HL-60 (cell line): ENCODE measurements at regions not wholly inside any gene's neighbourhood (a gene's known extent, or its start where the extent isn't known, plus 50 kb on each side); places are given as distances from the start of the nearest gene placed in this dataset.

Experiments used
- DNase-seq, 2 experiments: peaks; one replicate each; pipeline ENCODE4 v3.0.0-alpha.2; 2010 to 2020; ENCODE audit warnings: low read depth in 1 of 2, low spot score in 1 of 2
- H3K27ac ChIP-seq: fragments of 250-450 bp; sonication (Bioruptor Pico); replicated peaks from 2 replicates; pipeline ENCODE4 v1.5.1; 2020; ENCODE audit warnings: mild to moderate bottlenecking, moderate library complexity
- H3K27me3 ChIP-seq: fragments of 250-450 bp; sonication (Bioruptor Pico); 2 replicates; pipeline ENCODE4 v1.5.1; 2021; ENCODE audit warnings: mild to moderate bottlenecking, moderate library complexity; ENCODE audit not compliant: insufficient read depth, poor library complexity, severe bottlenecking
- H3K4me3 ChIP-seq: replicated peaks from 2 replicates; pipeline ENCODE4 v1.5.1; 2011; ENCODE audit warnings: mild to moderate bottlenecking, control low read depth, low read length; ENCODE audit not compliant: insufficient read depth
- GABPA ChIP-seq: IDR thresholded peaks from 2 replicates; pipeline ENCODE4 v1.6.1; 2012; ENCODE audit warnings: low read depth
- POLR2AphosphoS5 ChIP-seq: IDR thresholded peaks from 2 replicates; pipeline ENCODE4 v1.6.1; 2012; ENCODE audit warnings: low read depth
- SPI1 ChIP-seq: IDR thresholded peaks from 2 replicates; pipeline ENCODE4 v1.6.1; 2012; ENCODE audit warnings: low read depth, mild to moderate bottlenecking, borderline replicate concordance
- TF ChIP-seq, protein P1 (sequence below): IDR thresholded peaks from 2 replicates; pipeline ENCODE4 v1.6.1; 2012; ENCODE audit warnings: low read depth; ENCODE audit not compliant: insufficient replicate concordance
- TF ChIP-seq, protein P2 (sequence below): IDR thresholded peaks from one replicate; pipeline ENCODE4 v1.5.1; 2011; ENCODE audit warnings: low read length, control low read depth, inconsistent platforms; ENCODE audit not compliant: insufficient read depth

GRCh38 chr21:18646116-18646515 lies 242.5 kb upstream of the TMPRSS15 start:
- TF ChIP-seq GABPA (no peak), POLR2AphosphoS5 (no peak), SPI1 (no peak)
- TF ChIP-seq, protein P1, sequence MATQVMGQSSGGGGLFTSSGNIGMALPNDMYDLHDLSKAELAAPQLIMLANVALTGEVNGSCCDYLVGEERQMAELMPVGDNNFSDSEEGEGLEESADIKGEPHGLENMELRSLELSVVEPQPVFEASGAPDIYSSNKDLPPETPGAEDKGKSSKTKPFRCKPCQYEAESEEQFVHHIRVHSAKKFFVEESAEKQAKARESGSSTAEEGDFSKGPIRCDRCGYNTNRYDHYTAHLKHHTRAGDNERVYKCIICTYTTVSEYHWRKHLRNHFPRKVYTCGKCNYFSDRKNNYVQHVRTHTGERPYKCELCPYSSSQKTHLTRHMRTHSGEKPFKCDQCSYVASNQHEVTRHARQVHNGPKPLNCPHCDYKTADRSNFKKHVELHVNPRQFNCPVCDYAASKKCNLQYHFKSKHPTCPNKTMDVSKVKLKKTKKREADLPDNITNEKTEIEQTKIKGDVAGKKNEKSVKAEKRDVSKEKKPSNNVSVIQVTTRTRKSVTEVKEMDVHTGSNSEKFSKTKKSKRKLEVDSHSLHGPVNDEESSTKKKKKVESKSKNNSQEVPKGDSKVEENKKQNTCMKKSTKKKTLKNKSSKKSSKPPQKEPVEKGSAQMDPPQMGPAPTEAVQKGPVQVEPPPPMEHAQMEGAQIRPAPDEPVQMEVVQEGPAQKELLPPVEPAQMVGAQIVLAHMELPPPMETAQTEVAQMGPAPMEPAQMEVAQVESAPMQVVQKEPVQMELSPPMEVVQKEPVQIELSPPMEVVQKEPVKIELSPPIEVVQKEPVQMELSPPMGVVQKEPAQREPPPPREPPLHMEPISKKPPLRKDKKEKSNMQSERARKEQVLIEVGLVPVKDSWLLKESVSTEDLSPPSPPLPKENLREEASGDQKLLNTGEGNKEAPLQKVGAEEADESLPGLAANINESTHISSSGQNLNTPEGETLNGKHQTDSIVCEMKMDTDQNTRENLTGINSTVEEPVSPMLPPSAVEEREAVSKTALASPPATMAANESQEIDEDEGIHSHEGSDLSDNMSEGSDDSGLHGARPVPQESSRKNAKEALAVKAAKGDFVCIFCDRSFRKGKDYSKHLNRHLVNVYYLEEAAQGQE: no peak
- TF ChIP-seq, protein P2, sequence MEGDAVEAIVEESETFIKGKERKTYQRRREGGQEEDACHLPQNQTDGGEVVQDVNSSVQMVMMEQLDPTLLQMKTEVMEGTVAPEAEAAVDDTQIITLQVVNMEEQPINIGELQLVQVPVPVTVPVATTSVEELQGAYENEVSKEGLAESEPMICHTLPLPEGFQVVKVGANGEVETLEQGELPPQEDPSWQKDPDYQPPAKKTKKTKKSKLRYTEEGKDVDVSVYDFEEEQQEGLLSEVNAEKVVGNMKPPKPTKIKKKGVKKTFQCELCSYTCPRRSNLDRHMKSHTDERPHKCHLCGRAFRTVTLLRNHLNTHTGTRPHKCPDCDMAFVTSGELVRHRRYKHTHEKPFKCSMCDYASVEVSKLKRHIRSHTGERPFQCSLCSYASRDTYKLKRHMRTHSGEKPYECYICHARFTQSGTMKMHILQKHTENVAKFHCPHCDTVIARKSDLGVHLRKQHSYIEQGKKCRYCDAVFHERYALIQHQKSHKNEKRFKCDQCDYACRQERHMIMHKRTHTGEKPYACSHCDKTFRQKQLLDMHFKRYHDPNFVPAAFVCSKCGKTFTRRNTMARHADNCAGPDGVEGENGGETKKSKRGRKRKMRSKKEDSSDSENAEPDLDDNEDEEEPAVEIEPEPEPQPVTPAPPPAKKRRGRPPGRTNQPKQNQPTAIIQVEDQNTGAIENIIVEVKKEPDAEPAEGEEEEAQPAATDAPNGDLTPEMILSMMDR: no peak
- no peak overlapping the region for H3K27ac ChIP-seq

GRCh38 chr21:18655931-18656330 lies 252.3 kb upstream of the TMPRSS15 start:
- TF ChIP-seq GABPA (no peak), SPI1 (no peak), POLR2AphosphoS5 (no peak)
- TF ChIP-seq, protein P2: no peak
- TF ChIP-seq, protein P1: no peak
- Histone ChIP-seq H3K27ac (no peak overlapping the region), H3K27me3 (no peaks in the 10 kb centered on the region), H3K4me3 (no peak overlapping the region)
- DNase-seq: no peak

More at GRCh38 chr21:18646116-18646515, 242.5 kb upstream of the TMPRSS15 start:
- Histone ChIP-seq H3K27me3 (no peaks in the 10 kb centered on the region), H3K4me3 (no peak overlapping the region)
- no peak for DNase-seq

DNA sequence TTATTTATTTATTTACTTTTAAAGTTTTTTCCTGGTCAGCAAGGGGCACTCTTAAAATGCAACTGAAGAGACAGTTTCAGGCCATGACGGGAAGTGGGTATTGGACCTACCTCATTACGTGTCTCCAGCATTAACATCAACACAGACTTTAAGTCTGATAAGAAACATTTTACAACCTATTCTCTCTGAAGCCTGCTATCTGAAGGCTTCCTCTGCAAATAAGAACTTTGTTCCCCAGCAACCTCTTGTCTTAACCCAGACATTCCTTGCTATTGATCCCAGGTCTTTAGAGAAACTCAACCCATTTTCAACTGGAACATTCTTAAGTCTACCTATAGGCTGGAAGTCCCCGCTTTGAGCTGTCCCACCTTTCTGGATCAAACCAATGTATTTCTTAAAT lies 258.3 kb upstream of the TMPRSS15 start:
- TF ChIP-seq, protein P1: no peak
- TF ChIP-seq POLR2AphosphoS5 (no peak), SPI1 (no peak), GABPA (no peak)
- TF ChIP-seq, protein P2: no peak

More for the DNA sequence above, 258.3 kb upstream of the TMPRSS15 start:
- no peak for DNase-seq
- Histone ChIP-seq H3K27me3 (no peaks in the 10 kb centered on the region), H3K4me3 (no peak overlapping the region), H3K27ac (no peak overlapping the region)
